DMS 273 treated with DMSO at 0.1 percent for 48 hours (cell line): ENCODE measurements at regions not wholly inside any gene's neighbourhood (a gene's known extent, or its start where the extent isn't known, plus 50 kb on each side); places are given as distances from the start of the nearest gene placed in this dataset.

Experiments used
- DNase-seq: peaks from one replicate; lab custom pipeline; 2025; lab: John Stamatoyannopoulos, UW

DNA sequence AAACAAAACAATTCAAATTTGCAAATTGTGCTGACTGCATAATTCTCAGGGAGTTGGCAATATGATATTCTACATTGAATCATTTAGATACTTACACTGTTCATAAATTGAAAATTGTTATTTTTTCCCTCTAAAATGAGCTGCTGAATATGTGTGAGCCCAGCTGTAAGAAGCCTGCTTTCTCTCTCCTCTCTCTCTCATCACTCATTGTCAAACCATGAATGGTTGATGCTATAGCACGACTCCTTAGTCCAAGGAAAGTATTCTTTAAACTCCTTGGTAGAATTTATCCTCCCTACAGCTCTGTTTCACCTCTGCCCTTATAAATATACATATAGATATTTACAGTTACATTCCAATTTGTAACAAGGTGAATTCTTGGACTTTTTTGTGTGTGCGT, 116.4 kb upstream of the POU3F2 start:
- no peak for DNase-seq

DNA sequence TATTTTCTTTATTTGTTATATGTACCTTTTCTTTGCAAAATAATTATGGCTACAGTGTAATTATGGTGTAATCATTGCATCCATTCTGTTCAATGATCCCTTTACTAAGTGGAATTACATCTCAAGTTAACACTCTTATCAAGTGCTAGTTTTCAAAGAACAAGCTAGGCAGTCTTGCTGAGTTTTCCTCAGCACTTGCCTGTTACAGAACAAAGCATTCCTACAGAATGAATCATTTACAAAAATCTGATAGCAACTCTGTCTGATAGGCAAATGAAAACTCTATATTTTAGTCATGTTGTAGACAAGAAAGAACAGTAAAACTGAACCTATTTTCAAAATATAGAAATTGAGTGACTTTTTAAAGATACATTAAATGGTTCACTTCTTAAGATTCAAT, 109.8 kb upstream of the POU3F2 start:
- no peak for DNase-seq

DNA sequence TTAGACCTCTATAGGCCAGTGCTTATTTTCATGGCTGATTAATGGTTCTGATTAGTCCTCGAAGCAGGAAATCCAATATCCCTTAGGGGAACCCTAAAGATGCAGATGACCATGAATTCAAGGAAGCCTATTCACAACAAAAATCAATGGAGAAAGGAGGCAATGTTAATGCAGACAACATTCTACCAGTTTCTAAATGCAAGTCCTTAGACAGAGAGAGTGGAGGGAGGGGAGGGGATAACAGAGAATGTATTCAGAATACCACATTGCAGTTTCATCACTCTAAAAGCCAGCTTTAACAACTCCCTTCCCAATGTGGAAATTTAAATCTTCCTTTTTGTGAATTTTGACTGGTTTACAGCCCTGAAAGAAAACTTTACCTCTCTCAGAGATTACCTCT, 87.1 kb upstream of the POU3F2 start:
- DNase-seq: no peak

DNA sequence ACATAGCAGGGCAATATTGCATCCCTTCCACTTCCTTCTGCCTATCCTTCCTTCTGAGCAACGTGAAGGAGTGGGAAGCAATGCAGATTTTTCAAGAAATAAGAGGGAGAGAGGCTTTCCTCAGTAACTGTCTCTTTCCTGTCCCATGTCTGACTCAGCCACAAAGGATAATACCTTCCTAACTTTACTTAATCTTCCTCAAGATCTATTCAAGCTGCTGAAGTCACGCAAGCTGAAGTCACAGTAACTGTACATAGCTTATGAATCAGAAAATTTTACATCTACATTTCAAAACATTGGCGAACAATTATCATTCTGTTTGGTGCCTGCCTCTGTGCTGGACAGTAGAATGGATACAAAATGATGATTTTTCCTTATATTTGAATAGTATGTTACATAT, 86.4 kb upstream of the POU3F2 start:
- DNase-seq: no peak

- DNase-seq: no peak
Measured at GRCh38 chr6:98759459-98759858, 74.9 kb upstream of the POU3F2 start.

GRCh38 chr6:98764373-98764911, 69.9 kb upstream of the POU3F2 start:
- DNase-seq: no peak

DNA sequence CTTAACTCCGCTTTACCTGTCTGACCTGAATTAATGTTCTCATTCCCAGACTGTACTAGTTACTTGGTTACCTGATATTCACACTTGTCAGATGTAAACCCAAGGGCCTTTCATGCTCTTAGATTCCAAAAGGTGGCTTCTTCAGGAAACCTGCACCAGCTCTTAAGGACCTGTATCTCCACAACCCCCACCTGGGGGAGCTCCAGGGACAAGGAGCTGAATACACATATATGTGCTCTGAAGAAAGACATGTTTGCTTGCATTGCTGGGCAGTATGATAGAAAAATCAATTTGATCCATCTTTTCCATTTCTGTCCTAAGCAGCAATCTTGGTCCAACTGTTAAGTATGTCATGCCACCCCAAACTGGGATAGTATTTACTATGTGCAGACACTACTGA, 64.8 kb upstream of the POU3F2 start:
- DNase-seq: peak; percentile 1

GRCh38 chr6:98775205-98775604, 59.2 kb upstream of the POU3F2 start:
- DNase-seq: no peak

DNA sequence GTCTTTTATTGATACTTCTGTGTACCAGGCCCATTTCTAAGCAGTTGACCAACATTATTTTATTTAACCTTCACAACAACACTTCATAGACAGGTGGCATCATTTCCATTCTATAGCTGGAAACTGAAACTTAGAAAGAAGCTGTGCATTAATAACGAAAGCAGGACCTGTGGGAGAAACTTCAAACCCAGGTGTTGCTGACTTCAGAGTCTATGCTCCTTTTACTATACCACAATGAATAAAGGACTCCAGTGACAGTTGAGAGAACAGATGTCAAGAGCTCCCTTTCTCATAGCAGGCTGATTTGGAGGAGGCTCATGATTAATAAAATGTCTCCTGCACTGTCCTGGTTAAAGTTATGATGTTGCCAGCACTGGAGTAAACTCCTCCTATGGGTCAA, 56.6 kb upstream of the POU3F2 start:
- DNase-seq: no peak

- DNase-seq: no peak
Measured at GRCh38 chr6:98779618-98780017, 54.8 kb upstream of the POU3F2 start.

- no peak for DNase-seq
Measured at GRCh38 chr6:98782772-98783171, 51.6 kb upstream of the POU3F2 start.

DNA sequence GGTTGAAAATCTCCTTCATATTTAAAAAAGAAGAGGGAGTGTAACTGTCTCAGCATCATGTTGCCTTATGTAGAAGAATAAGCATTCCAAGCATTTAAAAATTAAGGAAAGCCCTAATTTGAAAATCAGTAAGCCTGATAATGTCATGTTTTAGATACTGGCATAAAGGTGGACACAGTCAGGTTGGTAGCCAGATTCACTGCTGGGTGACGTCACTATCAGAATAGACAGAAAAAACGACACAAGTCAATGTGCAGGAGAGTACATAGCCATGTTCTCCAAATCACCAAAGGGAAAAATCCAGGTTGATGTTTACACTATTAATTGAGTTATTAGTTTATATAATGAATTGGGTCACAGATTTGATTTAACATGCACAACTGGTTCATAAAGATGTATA, 50.8 kb upstream of the POU3F2 start:
- DNase-seq: no peak
